ENCODE measurements at regions not wholly inside any gene's neighbourhood (a gene's known extent, or its start where the extent isn't known, plus 50 kb on each side); places are given as distances from the start of the nearest gene placed in this dataset.
"Not testable (repeated sequence)": the region's sequence is repeated elsewhere in the genome, so short reads cannot be mapped to it uniquely, and the experiment has no call there.

DNA sequence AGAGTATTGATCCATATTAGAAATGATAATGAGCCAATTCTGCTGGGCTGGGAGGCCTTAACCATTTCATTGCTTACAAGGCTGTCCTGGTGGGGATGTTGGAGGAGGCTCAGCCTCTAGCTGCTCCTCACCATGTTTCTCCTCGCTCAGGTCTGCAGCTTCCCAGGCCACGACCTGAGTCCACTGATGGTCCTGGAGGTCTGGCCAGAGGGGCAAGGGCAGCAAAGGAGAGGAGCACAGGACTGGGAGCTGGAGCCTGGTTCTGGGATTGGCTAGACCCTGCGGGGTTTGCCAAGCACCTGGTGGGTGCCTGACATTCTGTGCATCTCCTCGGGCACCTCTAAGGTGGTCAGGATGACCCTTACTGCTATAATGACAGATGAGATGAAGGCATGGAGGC lies 92.6 kb downstream of the KIF26A start:
- DNase-seq, result no peak

DNA sequence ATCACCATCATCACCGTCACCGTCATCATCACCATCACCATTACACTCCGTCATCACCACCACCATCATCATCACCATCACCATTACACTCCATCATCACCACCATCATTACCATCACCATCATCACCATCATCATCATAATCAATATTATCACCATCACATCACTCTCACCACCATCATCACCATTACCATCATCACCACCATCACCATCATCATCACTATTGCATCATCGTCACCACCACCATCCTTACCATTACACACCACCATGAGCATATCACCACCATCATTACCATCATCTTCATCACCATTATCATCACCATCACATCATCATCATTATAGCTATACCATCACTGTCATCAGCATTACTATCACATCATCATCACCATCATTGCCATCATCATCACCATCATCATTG lies 93.7 kb downstream of the KIF26A start:
- no peak for DNase-seq

DNA sequence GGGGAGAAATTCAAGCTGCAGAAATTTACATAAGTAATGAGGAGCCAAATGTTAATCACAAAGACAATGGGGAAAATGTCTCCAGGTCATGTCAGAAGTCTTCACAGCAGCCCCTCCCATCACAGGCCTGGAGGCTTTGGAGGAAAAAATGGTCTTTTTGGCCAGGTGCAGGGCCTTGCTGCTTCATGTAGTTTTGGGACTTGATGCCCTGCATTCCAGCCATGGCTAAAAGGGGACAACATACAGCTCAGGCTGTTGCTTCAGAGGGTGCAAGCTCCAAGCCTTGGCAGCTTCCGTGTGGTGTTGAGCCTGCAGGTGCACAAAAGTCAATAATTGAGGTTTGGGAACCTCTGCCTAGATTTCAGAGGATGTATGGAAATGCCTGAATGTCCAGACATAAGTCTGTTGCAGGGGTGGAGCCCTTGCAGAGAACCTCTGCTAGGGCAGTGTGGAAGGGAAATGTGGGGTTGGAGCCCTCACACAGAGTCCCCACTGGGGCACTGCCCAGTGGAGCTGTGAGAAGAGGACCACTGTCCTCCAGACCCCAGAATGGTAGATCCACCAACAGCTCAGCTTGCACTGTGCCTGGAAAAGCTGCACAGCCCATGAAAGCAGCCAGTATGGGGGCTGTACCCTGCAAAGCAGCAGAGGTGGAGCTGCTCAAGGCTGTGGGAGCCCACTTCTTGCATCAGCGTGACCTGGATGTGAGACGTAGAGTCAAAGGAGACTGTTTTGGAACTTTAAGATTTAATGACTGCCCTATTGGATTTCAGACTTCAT lies 95.8 kb downstream of the KIF26A start:
- not testable (repeated sequence) for DNase-seq

DNA sequence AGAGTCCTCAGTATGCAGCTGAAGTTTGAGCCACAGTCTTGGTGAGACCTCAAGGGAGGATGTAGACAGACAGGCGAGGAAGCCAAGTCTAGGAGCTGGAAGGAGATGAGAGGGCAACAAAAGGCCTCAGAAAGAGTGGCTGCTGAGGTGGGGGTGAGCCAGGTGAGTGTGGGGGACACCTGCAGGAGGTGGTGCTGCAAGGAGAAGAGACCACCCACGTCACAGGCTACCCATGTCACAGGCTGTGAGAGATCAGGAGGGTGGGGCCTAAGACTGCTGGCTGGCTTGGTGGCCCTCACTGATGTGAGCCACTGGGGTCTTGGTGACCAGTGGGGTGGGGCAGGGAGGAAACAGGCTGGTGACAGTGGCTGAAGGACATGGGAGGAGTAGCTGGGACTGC lies 97.3 kb downstream of the KIF26A start:
- no peak for DNase-seq

DNA sequence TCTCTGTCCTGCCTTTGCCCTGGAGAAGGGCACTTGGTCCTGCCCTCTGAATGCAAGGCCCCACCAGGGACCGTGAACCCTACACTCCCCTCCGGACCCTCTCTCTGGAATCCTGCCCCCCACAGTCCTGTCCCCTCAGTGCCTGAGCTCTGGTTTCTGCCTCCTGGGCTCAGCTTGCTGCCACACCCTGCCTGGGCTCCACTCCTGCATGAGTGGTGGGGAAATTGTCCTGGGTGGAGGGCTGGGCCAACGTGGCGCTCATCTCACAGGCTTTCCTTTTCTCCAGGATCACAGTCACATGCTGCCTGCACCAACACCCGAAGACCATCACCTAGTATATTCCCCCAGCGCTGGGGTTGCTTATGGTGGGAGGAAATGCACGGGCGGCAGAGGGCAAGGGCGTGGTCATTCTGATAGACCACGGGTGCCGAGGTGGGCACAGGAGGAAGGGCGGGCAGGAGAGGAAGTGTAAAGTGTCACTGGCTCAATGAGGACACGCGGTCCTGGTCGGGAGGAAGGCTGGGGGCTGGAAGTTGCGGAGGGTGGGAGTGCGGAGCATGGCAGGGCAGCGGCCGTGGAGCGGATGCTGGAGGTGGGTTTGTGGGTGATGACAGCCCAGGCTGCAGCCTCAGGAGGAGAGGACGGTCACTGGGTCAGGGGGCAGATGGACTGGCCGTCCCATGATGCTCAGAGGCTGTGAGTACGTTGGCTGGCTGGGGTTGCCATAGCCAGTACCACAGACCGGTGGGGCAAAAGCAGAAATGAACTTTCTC lies 99.5 kb downstream of the KIF26A start:
- no peak for DNase-seq

DNA sequence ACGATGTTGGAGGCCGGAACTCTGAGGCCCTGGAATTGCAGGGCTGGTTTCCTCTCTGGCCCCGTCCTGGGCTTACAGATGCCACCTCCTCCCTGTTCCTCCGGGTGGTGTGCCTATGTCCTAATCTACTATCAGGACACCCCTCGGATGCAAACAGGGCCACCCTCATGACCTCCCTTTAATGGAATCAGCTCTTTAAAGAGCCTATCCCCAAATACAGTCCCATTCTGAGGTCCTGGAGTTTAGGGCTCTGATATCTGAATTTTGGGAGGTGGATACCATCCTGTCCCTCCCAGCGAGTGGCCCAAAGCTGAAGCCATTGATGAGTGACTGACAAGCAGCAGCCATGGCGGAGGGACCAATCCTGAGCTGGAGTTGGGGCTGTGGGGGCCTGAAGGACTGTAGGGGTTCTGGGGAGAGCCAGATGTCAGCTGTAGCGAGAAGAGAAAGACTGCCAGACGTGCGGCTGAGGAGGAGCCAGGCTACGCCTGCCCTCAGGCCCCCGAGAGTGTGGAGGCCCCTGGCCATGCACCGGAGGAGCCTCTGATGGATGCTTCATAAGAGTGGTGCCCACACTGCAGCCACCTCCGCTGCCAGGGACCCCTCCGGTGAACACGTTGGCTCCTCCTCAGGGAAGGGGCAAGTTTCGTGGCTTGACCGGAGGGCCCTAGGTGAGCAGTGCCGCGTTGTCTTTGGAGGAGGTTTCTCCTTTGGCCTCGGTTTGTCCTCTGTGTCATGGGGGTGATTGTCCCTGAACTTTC lies 100.2 kb downstream of the KIF26A start:
- DNase-seq, result no peak

DNA sequence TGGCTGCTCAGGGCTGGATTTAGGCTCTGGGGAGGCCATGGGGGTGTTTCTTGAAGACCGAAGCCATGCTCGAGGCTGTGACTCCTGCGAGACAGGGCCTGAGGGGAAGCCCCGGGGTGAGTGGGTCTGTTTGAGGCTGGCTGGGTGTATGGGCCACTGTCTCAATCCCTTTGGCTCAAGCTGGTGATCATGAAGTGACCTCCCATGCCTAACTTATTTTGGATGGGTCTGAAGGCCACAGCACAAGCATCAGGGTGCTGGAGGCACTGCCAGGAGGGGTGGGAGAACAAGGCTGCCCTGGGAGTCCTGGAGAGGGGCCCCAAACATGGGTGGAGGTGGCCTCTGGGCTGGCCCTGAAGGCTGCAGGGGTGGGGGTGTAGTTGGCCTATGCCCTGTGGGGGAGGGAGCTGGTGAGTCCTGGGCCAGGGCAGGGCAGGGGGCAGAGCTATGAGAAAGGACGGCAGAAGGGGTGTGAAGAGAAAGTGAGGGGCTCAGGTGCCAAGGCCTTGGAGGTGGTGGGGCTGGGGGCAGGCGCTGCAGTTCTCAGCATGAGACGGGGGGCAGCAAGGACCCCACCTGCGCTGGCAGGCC lies 100.9 kb downstream of the KIF26A start:
- DNase-seq, result no peak

DNA sequence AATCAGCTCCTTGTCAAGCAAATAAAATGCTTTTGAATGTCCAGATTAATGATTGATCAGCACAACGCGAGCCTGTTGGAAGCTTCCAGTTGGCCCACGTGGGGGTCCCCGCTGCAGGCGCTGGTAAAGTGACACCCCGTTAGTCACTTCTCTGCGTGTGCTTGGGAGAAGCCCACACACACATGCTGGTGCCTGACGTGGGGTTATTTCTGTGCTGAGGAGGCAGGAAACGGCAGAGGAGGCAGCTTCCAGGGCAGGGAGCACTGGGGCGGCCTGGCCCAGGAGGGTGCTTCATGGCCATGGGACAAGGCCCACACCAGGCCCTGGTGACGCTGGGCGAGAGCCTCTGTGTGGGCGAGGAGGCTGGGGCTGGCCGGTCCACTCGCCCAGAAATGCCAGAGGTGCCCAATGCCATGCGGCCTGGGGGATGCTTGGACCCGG lies 101.5 kb downstream of the KIF26A start:
- DNase-seq, result no peak

DNA sequence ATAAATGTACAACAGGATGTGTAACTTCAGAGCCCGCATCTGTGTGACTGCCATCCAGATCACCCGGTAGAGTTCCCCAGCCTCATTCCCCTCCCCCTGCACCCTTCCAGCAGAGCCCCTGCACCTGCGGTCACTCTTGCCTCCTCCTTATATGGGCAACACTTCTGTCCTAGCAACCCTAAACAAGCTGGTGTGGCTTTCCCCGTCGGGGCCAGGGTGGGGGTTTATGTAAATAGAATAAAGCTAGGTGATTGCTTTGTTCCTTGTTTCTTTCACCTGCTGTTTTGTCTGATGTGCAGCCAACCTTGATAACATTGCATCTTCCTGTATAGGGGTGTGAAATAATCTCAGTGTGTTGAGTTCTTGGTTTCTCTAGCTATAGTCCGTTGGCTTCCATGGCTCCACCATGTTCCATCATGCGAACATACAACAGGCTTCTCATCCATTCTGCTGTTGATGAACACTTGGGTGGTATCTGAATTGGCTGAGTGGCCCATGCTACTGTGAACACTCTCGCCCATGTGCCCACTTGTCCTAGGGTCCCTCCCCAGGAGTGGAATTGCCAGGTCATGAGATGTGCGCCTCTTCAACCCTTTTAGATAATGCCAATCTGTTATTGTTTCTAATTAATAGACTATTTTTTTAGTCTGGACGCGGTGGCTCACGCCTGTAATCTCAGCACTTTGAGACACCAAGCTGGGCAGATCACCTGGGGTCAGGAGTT lies 102.2 kb downstream of the KIF26A start:
- DNase-seq, result peak; percentile 88

DNA sequence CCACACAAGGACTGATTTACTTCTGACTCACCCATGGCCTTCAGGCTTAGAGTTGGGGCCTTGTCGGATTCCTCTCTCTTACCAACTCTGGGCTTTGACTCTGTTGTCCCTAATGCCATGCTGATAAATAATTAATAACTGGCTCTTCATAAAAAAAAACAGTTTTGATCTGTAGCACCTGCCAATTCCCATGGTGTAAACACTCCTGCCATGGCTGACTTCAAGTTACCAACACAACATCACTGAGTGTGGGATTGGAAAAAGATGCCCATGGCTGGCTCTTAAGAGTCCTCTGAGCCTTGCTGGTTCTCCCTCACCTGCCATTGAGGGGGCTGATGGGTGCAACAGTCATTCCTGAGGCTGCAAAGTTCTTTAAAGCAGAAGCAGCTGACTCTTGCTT lies 104.8 kb downstream of the KIF26A start:
- no peak for DNase-seq

DNA sequence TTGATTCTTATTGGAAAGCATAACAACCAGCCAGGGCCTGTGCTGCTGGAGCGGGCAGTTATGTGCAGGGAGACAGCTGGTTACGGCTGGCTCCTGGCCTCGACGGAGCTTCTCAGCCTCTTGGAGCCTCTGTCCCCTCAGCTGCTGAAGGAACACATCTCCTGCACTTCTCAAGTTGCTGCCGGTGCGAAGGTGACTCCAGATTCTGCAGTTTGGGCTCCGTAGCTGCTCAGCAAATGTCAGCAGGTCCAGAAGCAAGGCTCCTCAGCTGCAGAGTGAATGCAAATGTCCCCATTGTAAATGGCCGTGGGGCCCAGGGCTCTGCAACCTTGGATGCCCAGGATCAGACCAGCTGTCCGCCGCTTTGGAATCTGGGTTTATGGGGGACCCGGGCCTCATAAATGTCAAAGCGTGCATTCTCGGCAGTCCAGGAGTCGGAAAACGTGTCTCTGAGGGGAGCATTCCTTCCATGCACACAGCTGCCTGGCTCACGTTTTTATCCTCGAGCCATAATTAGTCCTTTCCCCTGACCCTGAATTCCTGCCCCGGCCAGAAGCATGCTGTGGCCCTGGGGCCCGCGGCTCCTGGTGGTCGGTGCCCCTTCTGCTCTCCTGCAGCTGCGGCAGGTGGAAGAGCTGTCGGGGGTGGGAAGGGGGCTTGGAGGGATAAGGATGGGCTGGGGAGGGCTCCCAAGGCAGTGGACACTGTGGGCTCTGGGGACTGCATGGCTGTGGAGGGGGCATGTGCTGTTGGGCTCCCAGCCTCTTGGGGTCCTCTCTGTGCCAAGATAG lies 106.0 kb downstream of the KIF26A start:
- no peak for DNase-seq

DNA sequence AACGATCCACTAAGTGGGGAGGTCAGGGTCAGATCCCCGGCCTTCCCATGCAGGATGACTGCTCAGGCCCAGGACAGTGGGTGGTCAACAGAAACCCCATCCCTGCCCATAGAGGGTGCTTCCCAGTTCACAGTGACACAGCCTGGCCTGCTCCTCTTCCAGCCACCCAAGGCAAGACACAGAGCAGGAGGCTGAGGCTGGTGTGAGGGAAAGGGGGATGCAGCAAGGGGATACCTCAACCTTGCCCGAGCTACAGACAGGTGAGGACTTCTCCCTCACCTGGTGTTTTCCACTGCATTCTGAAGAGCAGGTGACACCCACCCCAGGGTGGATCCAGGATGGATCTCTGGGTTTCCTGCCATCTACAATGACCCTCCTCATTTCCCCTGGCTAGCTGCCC lies 106.7 kb downstream of the KIF26A start:
- no peak for DNase-seq

DNA sequence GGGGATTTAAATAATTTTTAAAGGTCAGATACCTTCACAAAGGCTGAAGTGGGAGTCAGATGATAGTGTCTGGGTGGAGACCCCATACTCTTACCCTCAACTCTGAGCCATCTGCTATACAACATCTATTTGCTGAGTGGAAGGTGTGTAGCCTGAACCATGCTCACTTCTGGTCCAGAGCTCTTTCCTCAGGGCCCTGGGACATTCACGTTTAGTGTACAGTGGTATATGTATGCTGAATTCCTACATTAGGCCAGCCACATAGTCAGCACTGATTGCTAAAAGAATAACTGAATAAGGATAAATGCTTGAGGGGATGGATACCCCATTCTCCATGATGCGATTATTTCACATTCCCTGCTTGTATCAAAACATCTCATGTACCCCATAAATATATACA lies 107.3 kb downstream of the KIF26A start:
- DNase-seq, result no peak

DNA sequence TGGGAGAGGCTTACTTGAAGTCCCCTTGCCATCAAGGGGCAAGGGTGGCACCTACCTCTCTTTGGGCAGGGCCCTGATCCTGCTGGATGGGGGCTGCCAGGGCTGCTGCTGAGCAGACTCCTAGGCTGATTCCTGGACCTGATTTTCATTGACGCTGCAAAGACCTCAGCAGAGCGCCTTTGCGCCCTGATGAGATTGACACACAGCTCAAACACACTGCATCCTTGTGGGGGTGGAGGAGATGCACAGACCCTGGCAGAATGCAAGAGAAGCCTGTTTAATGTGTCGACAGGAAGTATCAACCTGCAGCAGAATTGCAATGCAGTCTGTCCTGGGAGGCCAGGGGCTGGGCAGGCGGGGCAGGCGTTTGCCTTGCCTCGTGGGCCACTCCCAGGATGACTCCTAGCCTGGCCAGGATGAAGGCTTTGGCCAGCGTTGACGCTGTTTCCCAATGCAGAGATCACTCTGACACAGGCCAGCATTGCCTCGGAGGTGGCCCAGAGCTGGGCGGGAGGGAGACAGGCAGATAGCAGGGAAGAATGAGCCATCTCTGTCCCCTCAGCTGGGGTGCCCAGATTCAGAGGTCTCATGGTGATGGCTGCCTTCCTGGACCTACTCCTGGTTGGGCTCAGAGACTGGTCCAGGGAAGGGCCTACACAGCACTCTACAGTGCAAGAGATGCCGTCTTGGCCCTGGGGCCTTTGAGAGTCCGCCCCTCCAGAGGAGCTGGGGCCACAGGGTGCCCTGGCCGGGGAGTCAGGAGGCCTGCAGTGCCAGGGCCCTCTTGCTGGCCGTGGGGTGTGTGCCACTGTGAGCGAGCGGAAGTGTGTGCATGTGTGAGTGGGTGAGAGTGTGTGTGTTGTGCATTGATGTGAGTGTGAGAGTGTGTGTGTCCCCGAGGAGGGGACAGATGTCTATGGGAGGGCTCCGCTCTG lies 108.3 kb downstream of the KIF26A start:
- DNase-seq, result no peak

DNA sequence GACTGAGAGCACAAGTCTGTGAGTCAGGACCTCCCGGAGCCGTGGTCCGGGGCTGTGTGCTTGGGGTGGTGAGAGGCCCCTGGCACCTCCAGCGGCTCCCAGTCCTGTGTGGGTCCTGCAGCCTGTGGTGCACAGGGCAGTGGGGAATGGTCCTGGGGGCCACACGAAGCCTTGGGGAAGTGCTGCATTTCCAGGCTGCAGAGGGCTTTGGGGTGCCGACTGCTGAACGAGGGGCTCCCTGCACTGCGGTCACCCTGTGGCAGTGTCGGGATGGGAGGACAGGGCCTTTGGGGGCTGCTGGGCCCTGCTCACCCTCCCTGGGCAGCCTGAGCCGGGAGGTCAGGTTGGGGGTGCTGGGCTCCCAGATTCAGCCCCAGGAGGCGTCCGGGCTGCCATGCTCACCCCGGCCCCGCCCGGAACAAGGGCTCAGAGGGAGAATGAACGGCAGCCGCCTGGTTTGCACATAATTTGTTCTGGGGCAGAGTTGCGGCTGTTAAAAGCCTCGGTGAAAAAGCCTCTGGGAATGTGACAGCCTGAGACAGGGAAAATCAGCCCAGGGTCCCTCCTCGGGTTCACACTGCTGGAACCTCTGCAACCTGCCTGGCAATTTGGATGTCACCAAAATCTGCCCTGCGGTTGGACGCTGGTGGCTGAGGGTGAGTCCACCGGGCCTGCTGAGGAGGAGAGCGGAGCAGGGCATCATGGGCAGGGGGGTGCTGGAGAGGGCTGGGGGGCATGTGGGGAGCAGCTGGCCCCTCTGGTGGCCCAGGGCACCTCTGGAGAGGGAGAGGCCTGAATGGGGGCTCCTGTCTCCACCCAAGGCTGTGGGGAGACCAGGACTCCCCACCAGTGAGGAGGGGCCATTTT lies 109.2 kb downstream of the KIF26A start:
- no peak for DNase-seq

DNA sequence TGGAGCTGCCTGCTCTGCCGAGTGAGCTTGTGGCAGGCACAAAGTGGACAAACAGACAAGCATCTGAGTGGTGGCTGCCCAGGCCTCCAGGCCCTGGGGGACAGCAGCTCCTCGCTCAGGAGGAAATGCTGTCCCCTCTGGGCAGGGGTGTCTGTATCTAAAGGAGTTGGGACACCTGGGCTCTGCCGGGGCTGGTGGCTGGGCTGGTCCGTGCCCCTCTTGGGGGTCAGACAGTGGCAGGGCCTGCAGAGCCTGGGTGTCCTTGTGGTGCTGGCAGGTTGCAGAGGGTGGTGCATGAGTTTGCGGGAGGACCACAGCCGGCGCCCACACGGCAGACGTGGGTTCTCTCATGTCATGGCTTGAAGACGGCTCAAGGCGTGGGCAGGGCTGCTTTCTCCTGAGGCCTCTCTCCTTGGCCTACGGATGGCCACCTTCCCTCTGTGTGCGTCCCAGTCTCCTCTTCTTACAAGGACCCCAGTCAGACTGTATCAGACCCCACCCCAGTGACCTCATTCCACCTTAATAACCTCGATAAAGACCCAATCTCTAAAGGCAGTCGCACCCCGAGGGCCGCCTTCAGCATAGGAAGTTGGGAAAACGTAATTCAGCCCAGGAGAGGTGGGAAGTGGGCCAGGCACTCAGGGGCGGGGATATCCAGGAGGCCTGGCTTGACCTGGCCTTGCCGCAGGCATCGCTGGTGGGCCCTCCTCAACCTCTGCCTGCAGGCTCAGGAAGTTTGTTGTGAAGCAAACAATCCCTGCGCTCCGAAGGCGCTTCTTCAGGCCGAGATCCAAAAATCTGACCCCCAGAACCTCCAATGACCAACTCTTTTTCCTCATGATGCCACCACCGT lies 110.0 kb downstream of the KIF26A start:
- DNase-seq, result no peak

DNA sequence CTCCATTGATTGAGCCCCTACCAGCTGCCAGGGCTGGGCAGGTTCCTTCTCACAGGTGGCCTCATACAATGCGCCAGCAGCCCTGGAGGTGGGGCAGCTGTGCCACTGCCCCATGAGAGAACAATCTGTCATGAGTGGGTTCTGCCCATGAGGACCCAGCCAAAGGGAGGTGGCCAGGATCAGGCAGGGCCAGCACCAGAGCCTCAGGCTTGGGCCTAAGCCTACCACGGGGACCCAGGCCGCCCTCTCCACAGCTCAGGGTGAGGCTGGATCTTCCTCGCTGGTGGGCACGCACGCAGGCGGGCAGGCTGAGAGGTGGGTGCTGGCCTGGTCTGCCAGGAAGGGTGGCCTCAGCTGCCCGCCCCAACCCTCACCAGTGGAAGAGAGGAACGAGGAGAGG lies 110.7 kb downstream of the KIF26A start:
- DNase-seq, result no peak

DNA sequence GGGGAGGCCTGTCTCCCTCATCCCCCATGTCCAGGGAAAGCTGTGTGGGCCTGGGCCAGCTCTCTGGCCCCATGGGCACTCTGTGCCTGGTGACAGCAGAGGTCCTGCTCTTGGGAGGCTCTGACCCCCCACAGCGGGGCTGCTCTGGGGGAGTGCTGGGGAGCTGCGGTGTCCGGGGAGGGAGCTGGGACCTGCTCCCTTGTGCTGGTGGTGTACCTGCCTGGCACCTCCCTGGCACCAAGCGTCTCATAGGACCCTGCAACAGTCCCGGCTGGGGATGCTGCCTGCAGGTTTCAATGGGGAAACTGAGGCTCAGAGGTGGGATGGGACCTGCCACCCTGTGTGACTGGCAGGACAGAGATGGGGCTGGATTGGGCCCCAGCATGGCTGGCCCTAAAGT lies 111.3 kb downstream of the KIF26A start:
- DNase-seq, result no peak

DNA sequence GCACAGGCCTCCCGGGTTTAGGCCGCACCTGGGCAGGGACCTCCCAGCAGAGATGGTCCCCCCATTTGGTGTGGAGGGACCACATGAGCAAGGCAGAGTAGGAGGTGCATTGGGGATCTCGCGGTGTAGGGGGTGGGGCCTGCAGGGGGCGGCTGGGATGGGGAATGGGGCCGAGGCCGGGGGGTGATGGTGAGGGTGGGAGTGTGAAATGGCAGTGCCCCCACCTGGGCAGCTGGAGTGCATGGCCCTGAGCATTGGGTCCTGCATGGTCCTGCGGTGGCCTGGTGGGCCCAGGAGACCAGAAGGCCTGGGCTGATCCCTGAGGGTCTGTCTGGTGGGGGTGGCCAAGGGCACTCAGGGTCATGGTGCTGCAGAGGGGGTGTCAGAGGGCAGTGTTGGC lies 111.8 kb downstream of the KIF26A start:
- no peak for DNase-seq
